ENCODE measurements at regions not wholly inside any gene's neighbourhood (a gene's known extent, or its start where the extent isn't known, plus 50 kb on each side); places are given as distances from the start of the nearest gene placed in this dataset.

GRCh38 chr11:33553486-33553885 is 147.1 kb downstream of the C11orf91 start:
- Histone ChIP-seq H3K27ac (ENCODE audit: low read depth, low read length) (no peak overlapping the region), H3K36me3 (ENCODE audit: low read length) (no peaks in the 10 kb centered on the region), H4K20me1 (ENCODE audit: low read depth, low read length) (no peaks in the 10 kb centered on the region), H3K4me2 (ENCODE audit: low read depth, low read length, poor library complexity, severe bottlenecking) (no peak overlapping the region), H3K9me3 (ENCODE audit: insufficient read depth, low read length) (no peaks in the 10 kb centered on the region), H3K9ac (ENCODE audit: low read length) (no peak overlapping the region), H3K9me2 (replicated peaks; ENCODE audit: insufficient read depth, low read length) (no peaks in the 10 kb centered on the region), H3K4me3 (ENCODE audit: insufficient read depth, low read length, poor library complexity, severe bottlenecking) (no peak overlapping the region), H3K27me3 (ENCODE audit: low read length) (no peaks in the 10 kb centered on the region), H2AFZ (ENCODE audit: low read depth, low read length, severe bottlenecking) (no peak overlapping the region), H3K79me2 (ENCODE audit: insufficient read depth, low read length) (no peaks in the 10 kb centered on the region), H3F3A (ENCODE audit: insufficient read depth) (no peaks in the 10 kb centered on the region)
- TF ChIP-seq EZH2phosphoT487 (conservative IDR thresholded peaks at IDR 0.05; ENCODE audit: low read length) (no peak), CTCF (IDR thresholded peaks at IDR 0.05; ENCODE audit: insufficient read depth, low read length, poor library complexity, severe bottlenecking) (no peak)

GRCh38 chr11:33552756-33553155 is 147.9 kb downstream of the C11orf91 start:
- Histone ChIP-seq H3K9me2 (replicated peaks; ENCODE audit: insufficient read depth, low read length) (no peaks in the 10 kb centered on the region), H3K4me2 (ENCODE audit: low read depth, low read length, poor library complexity, severe bottlenecking) (no peak overlapping the region), H3K79me2 (ENCODE audit: insufficient read depth, low read length) (no peaks in the 10 kb centered on the region), H3K36me3 (ENCODE audit: low read length) (no peaks in the 10 kb centered on the region), H2AFZ (ENCODE audit: low read depth, low read length, severe bottlenecking) (no peak overlapping the region), H3K4me3 (ENCODE audit: insufficient read depth, low read length, poor library complexity, severe bottlenecking) (no peak overlapping the region), H3F3A (ENCODE audit: insufficient read depth) (no peaks in the 10 kb centered on the region), H4K20me1 (ENCODE audit: low read depth, low read length) (no peaks in the 10 kb centered on the region), H3K9me3 (ENCODE audit: insufficient read depth, low read length) (no peaks in the 10 kb centered on the region), H3K27me3 (ENCODE audit: low read length) (no peaks in the 10 kb centered on the region), H3K9ac (ENCODE audit: low read length) (no peak overlapping the region), H3K27ac (ENCODE audit: low read depth, low read length) (no peak overlapping the region)
- TF ChIP-seq EZH2phosphoT487 (conservative IDR thresholded peaks at IDR 0.05; ENCODE audit: low read length) (no peak), CTCF (IDR thresholded peaks at IDR 0.05; ENCODE audit: insufficient read depth, low read length, poor library complexity, severe bottlenecking) (no peak)

- Histone ChIP-seq H3F3A (ENCODE audit: insufficient read depth) (no peaks in the 10 kb centered on the region), H3K9me3 (ENCODE audit: insufficient read depth, low read length) (no peaks in the 10 kb centered on the region), H3K36me3 (ENCODE audit: low read length) (no peaks in the 10 kb centered on the region), H4K20me1 (ENCODE audit: low read depth, low read length) (no peaks in the 10 kb centered on the region), H3K4me3 (ENCODE audit: insufficient read depth, low read length, poor library complexity, severe bottlenecking) (no peak overlapping the region), H3K9me2 (replicated peaks; ENCODE audit: insufficient read depth, low read length) (no peaks in the 10 kb centered on the region), H3K79me2 (ENCODE audit: insufficient read depth, low read length) (no peaks in the 10 kb centered on the region), H3K9ac (ENCODE audit: low read length) (no peak overlapping the region), H3K4me2 (ENCODE audit: low read depth, low read length, poor library complexity, severe bottlenecking) (no peak overlapping the region), H2AFZ (ENCODE audit: low read depth, low read length, severe bottlenecking) (no peak overlapping the region), H3K27me3 (ENCODE audit: low read length) (no peaks in the 10 kb centered on the region), H3K27ac (ENCODE audit: low read depth, low read length) (no peak overlapping the region)
- TF ChIP-seq EZH2phosphoT487 (conservative IDR thresholded peaks at IDR 0.05; ENCODE audit: low read length): no peak
- TF ChIP-seq CTCF (IDR thresholded peaks at IDR 0.05; ENCODE audit: insufficient read depth, low read length, poor library complexity, severe bottlenecking): no peak
Measured at GRCh38 chr11:33551051-33551450, 149.6 kb downstream of the C11orf91 start.
